ENCODE measurements at regions not wholly inside any gene's neighbourhood (a gene's known extent, or its start where the extent isn't known, plus 50 kb on each side); places are given as distances from the start of the nearest gene placed in this dataset.

DNA sequence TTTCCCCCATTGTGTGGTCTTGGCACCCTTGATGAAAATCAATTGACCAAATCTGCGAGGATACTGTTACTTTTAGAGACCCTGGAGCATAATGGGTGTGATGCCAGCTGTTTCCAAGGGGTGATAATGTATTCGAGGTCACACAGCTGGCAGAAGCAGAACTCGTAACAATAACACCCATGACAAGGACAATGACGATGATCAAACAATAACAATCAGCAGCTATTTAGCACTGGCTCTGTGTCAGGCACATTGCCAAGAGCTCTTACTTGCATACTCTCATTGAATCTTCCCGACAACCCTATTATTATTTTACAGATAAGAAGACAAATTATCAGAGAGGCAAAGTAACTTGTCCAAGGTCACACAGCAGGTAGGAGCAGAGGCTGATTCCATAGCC lies 223.7 kb upstream of the MSX2 start:
- TF ChIP-seq EP300 (IDR thresholded peaks at IDR 0.05) (no peak), CTCF (IDR thresholded peaks at IDR 0.05) (no peak)

Measured in tibial nerve (tissue), 4 donors.